ENCODE measurements at regions not wholly inside any gene's neighbourhood (a gene's known extent, or its start where the extent isn't known, plus 50 kb on each side); places are given as distances from the start of the nearest gene placed in this dataset.
"Not testable (repeated sequence)": the region's sequence is repeated elsewhere in the genome, so short reads cannot be mapped to it uniquely, and the experiment has no call there.

DNA sequence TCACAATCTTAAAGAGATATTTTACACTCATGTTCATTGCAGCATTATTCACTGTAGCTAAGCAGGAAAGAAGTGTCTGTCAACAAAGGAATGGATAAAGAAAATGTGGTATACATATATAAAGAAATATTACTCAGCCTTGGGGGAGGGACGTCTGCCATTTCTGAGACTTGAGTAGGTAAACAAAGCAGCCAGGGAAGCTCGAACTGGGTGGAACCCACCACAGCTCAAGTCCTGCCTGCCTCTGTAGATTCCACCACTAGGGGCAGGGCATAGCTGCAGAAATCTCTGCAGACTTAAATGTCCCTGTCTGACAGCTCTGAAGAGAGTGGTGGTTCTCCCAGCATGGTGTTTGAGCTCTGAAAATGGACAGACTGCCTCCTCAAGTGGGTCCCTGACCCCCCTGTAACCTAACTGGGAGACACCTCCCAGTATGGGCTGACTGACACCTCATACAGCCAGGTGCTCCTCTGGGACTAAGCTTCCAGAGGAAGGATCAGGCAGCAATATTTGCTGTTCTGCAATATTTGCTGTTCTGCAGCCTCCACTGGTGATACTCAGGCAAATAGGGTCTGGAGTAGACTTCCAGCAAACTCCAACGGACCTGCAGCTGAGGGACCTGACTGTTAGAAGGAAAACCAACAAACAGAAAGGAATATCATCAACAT is 183.3 kb upstream of the SSTR4 start:
- TF ChIP-seq, protein P1, sequence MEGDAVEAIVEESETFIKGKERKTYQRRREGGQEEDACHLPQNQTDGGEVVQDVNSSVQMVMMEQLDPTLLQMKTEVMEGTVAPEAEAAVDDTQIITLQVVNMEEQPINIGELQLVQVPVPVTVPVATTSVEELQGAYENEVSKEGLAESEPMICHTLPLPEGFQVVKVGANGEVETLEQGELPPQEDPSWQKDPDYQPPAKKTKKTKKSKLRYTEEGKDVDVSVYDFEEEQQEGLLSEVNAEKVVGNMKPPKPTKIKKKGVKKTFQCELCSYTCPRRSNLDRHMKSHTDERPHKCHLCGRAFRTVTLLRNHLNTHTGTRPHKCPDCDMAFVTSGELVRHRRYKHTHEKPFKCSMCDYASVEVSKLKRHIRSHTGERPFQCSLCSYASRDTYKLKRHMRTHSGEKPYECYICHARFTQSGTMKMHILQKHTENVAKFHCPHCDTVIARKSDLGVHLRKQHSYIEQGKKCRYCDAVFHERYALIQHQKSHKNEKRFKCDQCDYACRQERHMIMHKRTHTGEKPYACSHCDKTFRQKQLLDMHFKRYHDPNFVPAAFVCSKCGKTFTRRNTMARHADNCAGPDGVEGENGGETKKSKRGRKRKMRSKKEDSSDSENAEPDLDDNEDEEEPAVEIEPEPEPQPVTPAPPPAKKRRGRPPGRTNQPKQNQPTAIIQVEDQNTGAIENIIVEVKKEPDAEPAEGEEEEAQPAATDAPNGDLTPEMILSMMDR (IDR thresholded peaks at IDR 0.05; ENCODE audit: extremely low read depth, insufficient read depth, missing control alignments): peak; percentile 62
- in situ Hi-C loops (cut with MboI; ENCODE audit: low pct_unique_long_range_greater_than_20kb, low sequenced_read_pairs, unreplicated experiment); DNase-seq (ENCODE audit: low spot score): not testable (repeated sequence)

DNA sequence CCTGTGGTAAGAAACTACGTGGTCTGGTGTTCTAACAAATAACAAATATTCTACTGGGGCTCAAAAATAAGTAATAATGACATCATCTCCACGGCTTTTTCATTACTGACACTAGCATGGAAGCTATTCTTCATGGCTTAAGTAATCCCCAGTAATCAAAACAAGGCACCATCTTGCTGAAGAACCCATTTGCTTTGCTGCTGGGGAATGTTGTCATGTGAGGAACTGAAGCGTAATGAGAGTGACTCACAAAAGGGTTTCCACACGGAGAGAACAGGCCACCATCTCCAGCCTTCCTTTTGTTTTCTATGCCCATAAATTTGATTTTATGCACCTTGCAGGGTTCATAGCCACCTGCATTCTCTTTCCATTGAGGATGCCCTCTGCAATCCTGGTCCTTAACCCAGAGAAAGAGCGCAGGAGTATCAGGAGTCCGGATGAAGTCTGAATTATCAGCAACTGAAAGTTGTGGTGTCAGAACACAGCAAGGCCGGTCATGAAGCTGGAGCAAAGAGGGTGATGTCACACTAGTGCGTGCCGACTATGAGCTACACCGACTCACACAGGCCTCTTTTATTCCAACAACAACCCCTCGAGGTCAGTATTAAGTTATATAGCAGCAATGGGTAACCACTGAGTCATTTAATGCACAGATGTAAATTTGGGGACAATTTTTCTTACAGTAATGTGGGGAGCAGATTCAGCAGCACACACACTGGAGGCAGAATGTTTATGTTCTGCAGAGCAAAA is 173.7 kb upstream of the SSTR4 start:
- TF ChIP-seq, protein P1 (IDR thresholded peaks at IDR 0.05; ENCODE audit: extremely low read depth, insufficient read depth, missing control alignments): no peak
- no peak for DNase-seq (ENCODE audit: low spot score)
- in situ Hi-C loops (cut with MboI; ENCODE audit: low pct_unique_long_range_greater_than_20kb, low sequenced_read_pairs, unreplicated experiment): no loop called here

DNA sequence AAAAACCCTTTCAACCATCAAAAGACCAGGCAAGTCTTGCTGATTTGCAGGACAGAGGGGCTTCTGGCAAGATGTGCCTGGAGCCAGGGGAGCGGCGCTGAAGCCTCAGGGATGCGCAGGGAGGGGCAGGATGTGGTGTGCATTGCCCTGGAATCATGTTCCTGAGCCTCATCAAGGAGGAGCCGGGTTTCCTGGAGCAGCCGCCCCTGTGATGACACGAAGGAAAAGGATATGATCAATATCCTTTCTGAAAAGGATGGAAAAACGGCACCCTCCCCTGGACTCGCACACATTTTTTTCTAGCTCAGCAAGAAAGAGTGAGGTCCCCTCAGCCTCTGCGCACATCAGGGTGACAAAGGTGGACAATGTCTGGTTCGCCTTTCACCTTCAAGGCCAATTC is 173.1 kb upstream of the SSTR4 start:
- in situ Hi-C loops (cut with MboI; ENCODE audit: low pct_unique_long_range_greater_than_20kb, low sequenced_read_pairs, unreplicated experiment): no loop called here
- TF ChIP-seq, protein P1 (IDR thresholded peaks at IDR 0.05; ENCODE audit: extremely low read depth, insufficient read depth, missing control alignments): no peak
- DNase-seq (ENCODE audit: low spot score): no peak

DNA sequence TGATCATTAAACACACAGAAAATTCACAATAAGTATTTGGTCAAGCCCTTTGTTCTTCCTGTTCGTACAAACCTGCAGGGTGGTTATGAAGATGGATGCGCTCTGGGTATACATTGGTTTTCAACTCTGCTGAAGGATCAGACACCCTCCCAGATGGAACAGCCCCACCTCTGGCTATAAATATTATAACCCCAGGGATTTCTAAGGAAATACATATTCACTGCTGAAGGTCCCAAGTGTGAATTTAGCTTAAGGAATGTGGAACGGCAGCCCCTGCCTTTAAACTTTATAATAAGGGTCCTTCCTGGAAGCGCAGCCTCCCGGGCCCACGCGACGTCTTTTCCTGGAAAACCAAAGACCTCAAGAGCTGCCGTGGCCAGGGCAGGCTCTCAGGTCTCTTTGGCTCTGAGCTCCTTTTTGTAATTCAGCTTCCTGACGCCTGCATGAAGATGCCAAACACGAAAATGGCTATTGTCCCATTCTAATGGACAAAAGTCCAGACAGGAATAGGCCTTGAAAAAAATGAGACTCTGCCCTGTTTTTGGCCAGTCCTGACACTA is 172.4 kb upstream of the SSTR4 start:
- TF ChIP-seq, protein P1 (IDR thresholded peaks at IDR 0.05; ENCODE audit: extremely low read depth, insufficient read depth, missing control alignments): no peak
- in situ Hi-C loops (cut with MboI; ENCODE audit: low pct_unique_long_range_greater_than_20kb, low sequenced_read_pairs, unreplicated experiment): no loop called here
- DNase-seq (ENCODE audit: low spot score): no peak

DNA sequence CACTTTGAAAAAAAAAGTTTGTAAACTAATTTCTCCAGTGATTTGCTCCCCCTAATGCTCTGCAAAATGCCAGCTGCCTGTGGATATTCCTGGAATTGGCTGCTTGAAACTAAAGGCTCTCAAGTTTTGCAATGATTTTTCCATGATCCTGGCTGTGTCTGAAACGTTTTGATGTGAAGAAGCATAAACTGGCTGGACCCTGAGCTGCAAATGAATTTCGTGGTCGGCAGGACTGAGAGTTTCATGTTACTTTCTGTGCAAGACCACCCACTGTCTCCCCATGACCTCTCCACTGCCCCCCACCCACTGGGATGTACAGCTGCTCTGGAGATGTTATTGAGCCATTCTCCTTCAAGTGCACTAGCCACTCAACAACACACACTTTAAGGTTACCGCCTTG is 171.3 kb upstream of the SSTR4 start:
- TF ChIP-seq, protein P1 (IDR thresholded peaks at IDR 0.05; ENCODE audit: extremely low read depth, insufficient read depth, missing control alignments): no peak

DNA sequence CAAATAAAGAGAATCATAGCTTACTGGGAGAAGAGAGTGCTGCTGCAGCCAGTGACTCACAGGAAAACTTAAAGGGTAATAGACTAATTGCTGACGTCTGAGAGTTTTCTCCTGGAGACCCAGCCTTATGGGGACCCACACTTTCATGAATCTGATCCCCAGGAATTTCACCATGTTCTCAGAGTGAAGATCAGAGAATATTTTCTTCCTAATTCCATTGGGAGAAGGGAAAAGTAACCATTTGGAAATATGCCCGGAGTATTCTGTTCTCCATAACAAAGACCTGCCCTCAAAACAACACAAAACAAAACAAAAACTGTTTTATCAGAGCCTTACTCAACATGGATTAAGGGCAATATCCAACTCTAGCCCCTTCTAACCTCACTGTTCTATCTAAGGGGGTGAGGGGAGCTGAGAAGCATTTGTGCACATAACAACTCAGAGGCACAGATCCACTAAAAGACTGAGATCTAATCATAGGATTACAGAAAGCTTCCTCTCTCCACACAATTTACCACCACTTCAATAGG is 168.2 kb upstream of the SSTR4 start:
- in situ Hi-C loops (cut with MboI; ENCODE audit: low pct_unique_long_range_greater_than_20kb, low sequenced_read_pairs, unreplicated experiment): no loop called here
- TF ChIP-seq, protein P1 (IDR thresholded peaks at IDR 0.05; ENCODE audit: extremely low read depth, insufficient read depth, missing control alignments): no peak
- no peak for DNase-seq (ENCODE audit: low spot score)

More for the DNA sequence above, 171.3 kb upstream of the SSTR4 start:
- in situ Hi-C loops (cut with MboI; ENCODE audit: low pct_unique_long_range_greater_than_20kb, low sequenced_read_pairs, unreplicated experiment): no loop called here
- DNase-seq (ENCODE audit: low spot score): no peak

Data from GM13977 (cell line).